BJ (cell line): ENCODE measurements at regions not wholly inside any gene's neighbourhood (a gene's known extent, or its start where the extent isn't known, plus 50 kb on each side); places are given as distances from the start of the nearest gene placed in this dataset.

Experiments used
- CTCF ChIA-PET: fragments of 350-600 bp; formaldehyde crosslinking; extraction: SDS; loops from one replicate; lab custom pipeline; 2021; ENCODE audit warnings: antibody characterized with exemption, inconsistent platforms; lab: Yijun Ruan, JAX
- POLR2A ChIA-PET: fragments of 300-600 bp; sonication (Branson Sonifier 250); formaldehyde crosslinking; extraction: SDS; loops from one replicate; lab custom pipeline; 2021; ENCODE audit warnings: antibody characterized with exemption; lab: Charles Lee
- DNase-seq: peaks from one replicate; pipeline ENCODE4 v3.0.0-alpha.2; 2011; ENCODE audit warnings: low read depth
- H3K27me3 ChIP-seq: 2 replicates; pipeline ENCODE4 v1.6.0; 2011; ENCODE audit warnings: low read length; ENCODE audit not compliant: control insufficient read depth, insufficient read depth
- H3K36me3 ChIP-seq: 2 replicates; pipeline ENCODE4 v1.5.1; 2011; ENCODE audit warnings: low read length; ENCODE audit not compliant: control insufficient read depth, insufficient read depth
- H3K4me3 ChIP-seq: 2 replicates; pipeline ENCODE4 v1.5.1; 2011; ENCODE audit warnings: low read depth, mild to moderate bottlenecking, control low read depth, low read length
- TF ChIP-seq, protein P1 (sequence below): IDR thresholded peaks from 2 replicates; pipeline ENCODE4 v1.5.1; 2011; ENCODE audit warnings: low read depth, mild to moderate bottlenecking, control low read depth, inconsistent platforms, low read length, moderate library complexity; ENCODE audit not compliant: insufficient read depth

DNA sequence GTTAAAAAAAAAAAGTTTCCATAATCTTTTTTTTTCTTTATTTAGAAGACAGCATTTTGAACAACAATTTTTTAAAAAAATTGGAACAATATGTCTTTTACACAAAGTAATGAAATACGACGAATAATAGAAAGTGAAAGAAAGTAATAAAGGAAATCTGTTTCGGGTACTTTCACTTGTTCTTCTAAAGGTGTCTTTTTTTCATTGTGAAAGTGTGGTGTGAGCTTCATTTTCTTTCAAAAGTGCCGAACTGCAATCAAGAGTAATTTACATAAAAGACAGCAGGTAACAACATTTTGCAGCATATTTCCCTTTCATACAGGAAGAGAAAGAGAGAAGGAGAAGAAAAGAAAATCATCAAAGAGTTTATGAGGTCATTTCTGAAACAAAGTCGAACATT is 159.7 kb upstream of the CDH12 start:
- POLR2A ChIA-PET: no interaction called here
- no peak for DNase-seq
- H3K4me3 ChIP-seq: no peak overlapping the region
- H3K36me3 ChIP-seq: no peaks in the 10 kb centered on the region
- no peaks in the 10 kb centered on the region for H3K27me3 ChIP-seq
- CTCF ChIA-PET: no interaction called here
- TF ChIP-seq, protein P1, sequence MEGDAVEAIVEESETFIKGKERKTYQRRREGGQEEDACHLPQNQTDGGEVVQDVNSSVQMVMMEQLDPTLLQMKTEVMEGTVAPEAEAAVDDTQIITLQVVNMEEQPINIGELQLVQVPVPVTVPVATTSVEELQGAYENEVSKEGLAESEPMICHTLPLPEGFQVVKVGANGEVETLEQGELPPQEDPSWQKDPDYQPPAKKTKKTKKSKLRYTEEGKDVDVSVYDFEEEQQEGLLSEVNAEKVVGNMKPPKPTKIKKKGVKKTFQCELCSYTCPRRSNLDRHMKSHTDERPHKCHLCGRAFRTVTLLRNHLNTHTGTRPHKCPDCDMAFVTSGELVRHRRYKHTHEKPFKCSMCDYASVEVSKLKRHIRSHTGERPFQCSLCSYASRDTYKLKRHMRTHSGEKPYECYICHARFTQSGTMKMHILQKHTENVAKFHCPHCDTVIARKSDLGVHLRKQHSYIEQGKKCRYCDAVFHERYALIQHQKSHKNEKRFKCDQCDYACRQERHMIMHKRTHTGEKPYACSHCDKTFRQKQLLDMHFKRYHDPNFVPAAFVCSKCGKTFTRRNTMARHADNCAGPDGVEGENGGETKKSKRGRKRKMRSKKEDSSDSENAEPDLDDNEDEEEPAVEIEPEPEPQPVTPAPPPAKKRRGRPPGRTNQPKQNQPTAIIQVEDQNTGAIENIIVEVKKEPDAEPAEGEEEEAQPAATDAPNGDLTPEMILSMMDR: no peak

DNA sequence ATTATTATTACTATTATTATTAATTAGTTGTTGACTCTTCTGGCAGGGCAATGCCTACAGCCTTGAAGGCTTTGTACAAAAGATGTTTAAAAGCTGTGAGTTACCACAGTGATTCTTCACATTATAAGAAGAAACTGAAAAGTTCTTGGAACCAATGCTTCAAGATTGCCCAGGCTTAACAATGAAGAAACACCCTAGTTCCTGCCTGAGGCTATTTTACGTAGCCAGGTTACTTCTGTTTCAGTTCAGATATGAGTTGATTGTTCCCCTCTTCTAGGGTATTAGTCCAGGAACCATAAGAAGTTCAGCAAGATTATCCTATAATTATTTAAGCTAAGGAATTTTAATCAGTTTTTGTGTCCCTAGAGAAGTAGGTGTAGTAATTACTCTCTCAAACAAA is 154.6 kb upstream of the CDH12 start:
- Histone ChIP-seq H3K27me3 (no peaks in the 10 kb centered on the region), H3K36me3 (no peaks in the 10 kb centered on the region), H3K4me3 (no peak overlapping the region)
- POLR2A ChIA-PET: no interaction called here
- no peak for DNase-seq
- TF ChIP-seq, protein P1: no peak
- CTCF ChIA-PET: no interaction called here

DNA sequence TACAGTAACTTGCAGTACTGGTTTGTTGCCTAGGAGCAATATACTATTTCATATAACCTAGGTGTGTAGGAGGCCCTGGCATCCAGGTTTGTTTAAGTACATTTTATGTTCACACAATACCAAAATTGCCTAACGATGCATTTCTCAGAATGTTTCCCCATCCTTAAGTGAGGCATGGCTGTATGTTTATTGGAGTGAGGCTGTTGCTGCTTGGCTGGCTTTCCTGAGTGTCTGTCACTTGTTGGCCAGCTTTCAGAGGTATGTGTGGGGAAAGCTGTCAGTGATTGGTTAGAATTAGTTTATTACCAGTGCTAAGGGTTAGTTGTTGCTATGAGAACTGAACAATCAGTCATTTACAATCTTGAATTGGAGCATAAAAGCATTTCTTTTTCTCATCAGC is 154.1 kb upstream of the CDH12 start:
- Histone ChIP-seq H3K36me3 (no peaks in the 10 kb centered on the region), H3K27me3 (no peaks in the 10 kb centered on the region), H3K4me3 (no peak overlapping the region)
- DNase-seq: no peak
- CTCF ChIA-PET: no interaction called here
- POLR2A ChIA-PET: no interaction called here
- TF ChIP-seq, protein P1: no peak

DNA sequence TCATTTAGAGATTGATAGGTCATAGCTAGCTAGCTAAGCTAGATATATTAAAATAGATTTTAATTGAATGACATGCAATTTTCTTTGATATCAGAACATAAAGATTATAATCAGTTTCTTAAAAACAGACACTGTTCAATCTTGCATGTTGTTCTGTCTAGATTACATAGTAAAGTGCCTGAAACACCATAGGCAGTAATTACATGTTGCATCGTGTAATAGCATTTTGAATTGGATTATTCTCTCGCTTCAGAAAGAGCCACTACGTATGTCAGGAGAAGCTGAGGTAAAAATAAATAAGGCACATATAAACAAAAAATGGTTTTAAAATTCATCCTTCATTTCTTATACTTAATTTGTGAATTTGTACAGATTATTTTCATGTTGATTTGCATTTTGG is 148.0 kb upstream of the CDH12 start:
- DNase-seq: no peak
- Histone ChIP-seq H3K4me3 (no peak overlapping the region), H3K27me3 (no peaks in the 10 kb centered on the region), H3K36me3 (no peaks in the 10 kb centered on the region)
- POLR2A ChIA-PET: no interaction called here
- CTCF ChIA-PET: no interaction called here
- TF ChIP-seq, protein P1: no peak

DNA sequence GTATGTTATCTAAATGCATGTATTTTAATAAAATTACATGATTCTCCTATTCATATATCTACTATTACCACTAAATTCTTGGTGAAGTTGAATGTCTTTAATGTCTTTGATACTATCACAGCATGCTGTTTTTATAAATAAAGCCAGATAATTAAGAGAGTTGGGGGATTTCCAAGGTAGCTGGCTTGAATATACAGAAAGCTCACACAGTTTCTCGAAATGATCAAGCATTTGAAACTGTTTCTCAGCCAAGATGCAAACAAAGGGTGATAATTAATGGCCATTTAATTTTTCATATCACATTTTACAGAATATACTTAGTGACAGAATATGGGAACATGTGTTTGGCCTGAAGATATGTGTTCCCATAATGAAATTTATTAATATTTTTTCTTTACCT is 145.6 kb upstream of the CDH12 start:
- CTCF ChIA-PET: no interaction called here
- Histone ChIP-seq H3K36me3 (no peaks in the 10 kb centered on the region), H3K4me3 (no peak overlapping the region), H3K27me3 (no peaks in the 10 kb centered on the region)
- POLR2A ChIA-PET: no interaction called here
- DNase-seq: no peak
- TF ChIP-seq, protein P1: no peak
